ENCODE measurements at regions not wholly inside any gene's neighbourhood (a gene's known extent, or its start where the extent isn't known, plus 50 kb on each side); places are given as distances from the start of the nearest gene placed in this dataset.
A peak's percentile ranks its signal among the peaks of the same experiment; 100 is the strongest.

DNA sequence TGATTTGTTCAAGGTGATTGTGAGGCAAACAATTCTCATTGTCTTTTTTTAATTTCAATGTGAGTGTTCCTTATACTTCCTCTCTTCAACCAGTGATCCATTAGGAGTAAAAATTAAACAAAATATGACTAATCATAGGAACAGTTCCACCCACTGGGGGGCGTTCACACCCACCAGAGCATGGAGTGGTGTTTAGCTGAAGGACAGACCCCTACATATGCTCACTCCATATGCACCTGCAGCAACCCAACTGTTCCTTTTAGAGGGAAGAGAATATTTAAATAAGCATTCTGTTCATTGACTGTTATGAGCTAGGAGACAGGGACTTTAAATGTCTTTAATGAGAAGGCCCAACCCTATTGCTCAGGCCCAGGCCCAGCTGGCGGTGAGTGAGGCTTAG lies 78.7 kb upstream of the DRD2 start:
- DNase-seq (ENCODE audit: low spot score), result peak; percentile 23
- H3K36me3 Mint-ChIP-seq (ENCODE audit: low read depth), result no peaks in the 10 kb centered on the region
- peak overlapping the region; percentile 72 for H3K27ac Mint-ChIP-seq
- Histone ChIP-seq H3K4me2 (no peak overlapping the region), H3K4me1 (ENCODE audit: insufficient read depth) (peaks cover 29% of the 10 kb centered on the region), H3K27ac (ENCODE audit: low read depth) (0 out of 2 replicates have a peak overlapping the region, but pooled peaks have one; percentile 8), H3F3A (replicated peaks; ENCODE audit: low read depth) (no peaks in the 10 kb centered on the region), H3K36me3 (ENCODE audit: insufficient read depth) (no peaks in the 10 kb centered on the region), H3K9me2 (ENCODE audit: insufficient read depth) (no peaks in the 10 kb centered on the region), H3K4me3 (no peak overlapping the region), H4K20me1 (replicated peaks; ENCODE audit: insufficient read depth) (no peaks in the 10 kb centered on the region), H3K79me2 (replicated peaks; ENCODE audit: insufficient read depth) (no peaks in the 10 kb centered on the region), H2AFZ (peak overlapping the region; percentile 52; the same call in 1 of the 2 replicates), H3K27me3 (ENCODE audit: insufficient read depth) (no peaks in the 10 kb centered on the region)
- no peak overlapping the region for H3K4me3 Mint-ChIP-seq
- peak; percentile 53 for ATAC-seq
- no peaks in the 10 kb centered on the region; the same call in 2 of the 3 replicates for H3K9me3 Mint-ChIP-seq
- H3K27me3 Mint-ChIP-seq (ENCODE audit: insufficient read depth, low read depth, poor library complexity), result peaks cover 2% of the 10 kb centered on the region
- TF ChIP-seq, protein P1, sequence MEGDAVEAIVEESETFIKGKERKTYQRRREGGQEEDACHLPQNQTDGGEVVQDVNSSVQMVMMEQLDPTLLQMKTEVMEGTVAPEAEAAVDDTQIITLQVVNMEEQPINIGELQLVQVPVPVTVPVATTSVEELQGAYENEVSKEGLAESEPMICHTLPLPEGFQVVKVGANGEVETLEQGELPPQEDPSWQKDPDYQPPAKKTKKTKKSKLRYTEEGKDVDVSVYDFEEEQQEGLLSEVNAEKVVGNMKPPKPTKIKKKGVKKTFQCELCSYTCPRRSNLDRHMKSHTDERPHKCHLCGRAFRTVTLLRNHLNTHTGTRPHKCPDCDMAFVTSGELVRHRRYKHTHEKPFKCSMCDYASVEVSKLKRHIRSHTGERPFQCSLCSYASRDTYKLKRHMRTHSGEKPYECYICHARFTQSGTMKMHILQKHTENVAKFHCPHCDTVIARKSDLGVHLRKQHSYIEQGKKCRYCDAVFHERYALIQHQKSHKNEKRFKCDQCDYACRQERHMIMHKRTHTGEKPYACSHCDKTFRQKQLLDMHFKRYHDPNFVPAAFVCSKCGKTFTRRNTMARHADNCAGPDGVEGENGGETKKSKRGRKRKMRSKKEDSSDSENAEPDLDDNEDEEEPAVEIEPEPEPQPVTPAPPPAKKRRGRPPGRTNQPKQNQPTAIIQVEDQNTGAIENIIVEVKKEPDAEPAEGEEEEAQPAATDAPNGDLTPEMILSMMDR (conservative IDR thresholded peaks at IDR 0.05; ENCODE audit: low read depth in 2 of 2), result peak; percentile 55 to 66
- TF ChIP-seq ZNF114 (CRISPR knock-in tag; IDR thresholded peaks at IDR 0.05), result no peak
- peaks cover 41% of the 10 kb centered on the region for H3K4me1 Mint-ChIP-seq

DNA sequence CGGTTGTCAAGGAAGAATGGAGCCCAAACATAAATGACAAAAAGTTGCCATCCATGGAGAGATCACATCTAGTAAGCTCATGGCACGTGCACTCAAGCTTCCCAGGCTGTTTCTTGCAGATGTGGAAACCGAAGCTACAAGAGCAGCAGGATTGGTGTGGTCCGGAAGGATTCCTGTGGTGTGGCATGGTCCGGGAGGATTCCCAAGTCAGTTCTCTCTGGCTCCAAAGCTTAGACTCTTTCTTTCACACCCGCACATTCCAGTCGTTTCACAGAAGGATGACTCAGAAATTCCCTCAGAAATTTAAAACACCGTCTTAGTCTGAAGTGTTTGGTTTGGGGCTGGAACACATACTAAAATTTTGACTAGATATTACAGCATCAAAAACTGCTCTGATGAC lies 78.0 kb upstream of the DRD2 start:
- peaks cover 2% of the 10 kb centered on the region for H3K27me3 Mint-ChIP-seq (ENCODE audit: insufficient read depth, low read depth, poor library complexity)
- H3K79me2 ChIP-seq (replicated peaks; ENCODE audit: insufficient read depth), result no peaks in the 10 kb centered on the region
- no peak overlapping the region for H3K27ac ChIP-seq (ENCODE audit: low read depth)
- peak; percentile 77 for ATAC-seq
- no peaks in the 10 kb centered on the region for H3K27me3 ChIP-seq (ENCODE audit: insufficient read depth)
- no peak overlapping the region for H3K4me3 ChIP-seq
- no peaks in the 10 kb centered on the region for H4K20me1 ChIP-seq (replicated peaks; ENCODE audit: insufficient read depth)
- no peaks in the 10 kb centered on the region for H3K36me3 Mint-ChIP-seq (ENCODE audit: low read depth)
- H3F3A ChIP-seq (replicated peaks; ENCODE audit: low read depth), result no peaks in the 10 kb centered on the region
- H3K4me2 ChIP-seq, result no peak overlapping the region
- no peak overlapping the region for H2AFZ ChIP-seq
- DNase-seq (ENCODE audit: low spot score), result peak; percentile 69
- H3K4me3 Mint-ChIP-seq, result no peak overlapping the region
- peaks cover 38% of the 10 kb centered on the region for H3K4me1 Mint-ChIP-seq
- peak overlapping the region; percentile 88 for H3K27ac Mint-ChIP-seq
- H3K4me1 ChIP-seq (ENCODE audit: insufficient read depth), result peaks cover 29% of the 10 kb centered on the region
- H3K36me3 ChIP-seq (ENCODE audit: insufficient read depth), result no peaks in the 10 kb centered on the region
- TF ChIP-seq ZNF114 (CRISPR knock-in tag; IDR thresholded peaks at IDR 0.05) (no peak), POLR2AphosphoS5 (IDR thresholded peaks at IDR 0.05; ENCODE audit: low read depth) (no peak), EZH2phosphoT487 (IDR thresholded peaks at IDR 0.05; ENCODE audit: unreplicated experiment) (no peak), STAT1 (IDR thresholded peaks at IDR 0.05; ENCODE audit: unreplicated experiment) (no peak), JUNB (IDR thresholded peaks at IDR 0.05; ENCODE audit: unreplicated experiment) (no peak), CREB1 (CRISPR knock-in tag; IDR thresholded peaks at IDR 0.05; ENCODE audit: low read depth) (no peak), NANOG (IDR thresholded peaks at IDR 0.05; ENCODE audit: borderline replicate concordance) (no peak)
- TF ChIP-seq, protein P1 (conservative IDR thresholded peaks at IDR 0.05; ENCODE audit: low read depth in 2 of 2), result no peak
- TF ChIP-seq, protein P2, sequence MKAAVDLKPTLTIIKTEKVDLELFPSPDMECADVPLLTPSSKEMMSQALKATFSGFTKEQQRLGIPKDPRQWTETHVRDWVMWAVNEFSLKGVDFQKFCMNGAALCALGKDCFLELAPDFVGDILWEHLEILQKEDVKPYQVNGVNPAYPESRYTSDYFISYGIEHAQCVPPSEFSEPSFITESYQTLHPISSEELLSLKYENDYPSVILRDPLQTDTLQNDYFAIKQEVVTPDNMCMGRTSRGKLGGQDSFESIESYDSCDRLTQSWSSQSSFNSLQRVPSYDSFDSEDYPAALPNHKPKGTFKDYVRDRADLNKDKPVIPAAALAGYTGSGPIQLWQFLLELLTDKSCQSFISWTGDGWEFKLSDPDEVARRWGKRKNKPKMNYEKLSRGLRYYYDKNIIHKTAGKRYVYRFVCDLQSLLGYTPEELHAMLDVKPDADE (IDR thresholded peaks at IDR 0.05), result no peak
- TF ChIP-seq, protein P3, sequence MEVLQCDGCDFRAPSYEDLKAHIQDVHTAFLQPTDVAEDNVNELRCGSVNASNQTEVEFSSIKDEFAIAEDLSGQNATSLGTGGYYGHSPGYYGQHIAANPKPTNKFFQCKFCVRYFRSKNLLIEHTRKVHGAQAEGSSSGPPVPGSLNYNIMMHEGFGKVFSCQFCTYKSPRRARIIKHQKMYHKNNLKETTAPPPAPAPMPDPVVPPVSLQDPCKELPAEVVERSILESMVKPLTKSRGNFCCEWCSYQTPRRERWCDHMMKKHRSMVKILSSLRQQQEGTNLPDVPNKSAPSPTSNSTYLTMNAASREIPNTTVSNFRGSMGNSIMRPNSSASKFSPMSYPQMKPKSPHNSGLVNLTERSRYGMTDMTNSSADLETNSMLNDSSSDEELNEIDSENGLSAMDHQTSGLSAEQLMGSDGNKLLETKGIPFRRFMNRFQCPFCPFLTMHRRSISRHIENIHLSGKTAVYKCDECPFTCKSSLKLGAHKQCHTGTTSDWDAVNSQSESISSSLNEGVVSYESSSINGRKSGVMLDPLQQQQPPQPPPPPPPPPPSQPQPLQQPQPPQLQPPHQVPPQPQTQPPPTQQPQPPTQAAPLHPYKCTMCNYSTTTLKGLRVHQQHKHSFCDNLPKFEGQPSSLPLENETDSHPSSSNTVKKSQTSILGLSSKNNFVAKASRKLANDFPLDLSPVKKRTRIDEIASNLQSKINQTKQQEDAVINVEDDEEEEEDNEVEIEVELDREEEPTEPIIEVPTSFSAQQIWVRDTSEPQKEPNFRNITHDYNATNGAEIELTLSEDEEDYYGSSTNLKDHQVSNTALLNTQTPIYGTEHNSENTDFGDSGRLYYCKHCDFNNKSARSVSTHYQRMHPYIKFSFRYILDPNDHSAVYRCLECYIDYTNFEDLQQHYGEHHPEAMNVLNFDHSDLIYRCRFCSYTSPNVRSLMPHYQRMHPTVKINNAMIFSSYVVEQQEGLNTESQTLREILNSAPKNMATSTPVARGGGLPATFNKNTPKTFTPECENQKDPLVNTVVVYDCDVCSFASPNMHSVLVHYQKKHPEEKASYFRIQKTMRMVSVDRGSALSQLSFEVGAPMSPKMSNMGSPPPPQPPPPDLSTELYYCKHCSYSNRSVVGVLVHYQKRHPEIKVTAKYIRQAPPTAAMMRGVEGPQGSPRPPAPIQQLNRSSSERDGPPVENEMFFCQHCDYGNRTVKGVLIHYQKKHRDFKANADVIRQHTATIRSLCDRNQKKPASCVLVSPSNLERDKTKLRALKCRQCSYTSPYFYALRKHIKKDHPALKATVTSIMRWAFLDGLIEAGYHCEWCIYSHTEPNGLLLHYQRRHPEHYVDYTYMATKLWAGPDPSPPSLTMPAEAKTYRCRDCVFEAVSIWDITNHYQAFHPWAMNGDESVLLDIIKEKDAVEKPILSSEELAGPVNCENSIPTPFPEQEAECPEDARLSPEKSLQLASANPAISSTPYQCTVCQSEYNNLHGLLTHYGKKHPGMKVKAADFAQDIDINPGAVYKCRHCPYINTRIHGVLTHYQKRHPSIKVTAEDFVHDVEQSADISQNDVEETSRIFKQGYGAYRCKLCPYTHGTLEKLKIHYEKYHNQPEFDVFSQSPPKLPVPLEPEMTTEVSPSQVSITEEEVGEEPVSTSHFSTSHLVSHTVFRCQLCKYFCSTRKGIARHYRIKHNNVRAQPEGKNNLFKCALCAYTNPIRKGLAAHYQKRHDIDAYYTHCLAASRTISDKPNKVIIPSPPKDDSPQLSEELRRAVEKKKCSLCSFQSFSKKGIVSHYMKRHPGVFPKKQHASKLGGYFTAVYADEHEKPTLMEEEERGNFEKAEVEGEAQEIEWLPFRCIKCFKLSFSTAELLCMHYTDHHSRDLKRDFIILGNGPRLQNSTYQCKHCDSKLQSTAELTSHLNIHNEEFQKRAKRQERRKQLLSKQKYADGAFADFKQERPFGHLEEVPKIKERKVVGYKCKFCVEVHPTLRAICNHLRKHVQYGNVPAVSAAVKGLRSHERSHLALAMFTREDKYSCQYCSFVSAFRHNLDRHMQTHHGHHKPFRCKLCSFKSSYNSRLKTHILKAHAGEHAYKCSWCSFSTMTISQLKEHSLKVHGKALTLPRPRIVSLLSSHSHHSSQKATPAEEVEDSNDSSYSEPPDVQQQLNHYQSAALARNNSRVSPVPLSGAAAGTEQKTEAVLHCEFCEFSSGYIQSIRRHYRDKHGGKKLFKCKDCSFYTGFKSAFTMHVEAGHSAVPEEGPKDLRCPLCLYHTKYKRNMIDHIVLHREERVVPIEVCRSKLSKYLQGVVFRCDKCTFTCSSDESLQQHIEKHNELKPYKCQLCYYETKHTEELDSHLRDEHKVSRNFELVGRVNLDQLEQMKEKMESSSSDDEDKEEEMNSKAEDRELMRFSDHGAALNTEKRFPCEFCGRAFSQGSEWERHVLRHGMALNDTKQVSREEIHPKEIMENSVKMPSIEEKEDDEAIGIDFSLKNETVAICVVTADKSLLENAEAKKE (CRISPR knock-in tag; IDR thresholded peaks at IDR 0.05), result no peak
- H3K9me2 ChIP-seq (ENCODE audit: insufficient read depth), result no peaks in the 10 kb centered on the region
- H3K9me3 Mint-ChIP-seq, result no peaks in the 10 kb centered on the region; the same call in 2 of the 3 replicates
